ENCODE measurements at regions not wholly inside any gene's neighbourhood (a gene's known extent, or its start where the extent isn't known, plus 50 kb on each side); places are given as distances from the start of the nearest gene placed in this dataset.
"Not testable (repeated sequence)": the region's sequence is repeated elsewhere in the genome, so short reads cannot be mapped to it uniquely, and the experiment has no call there.

DNA sequence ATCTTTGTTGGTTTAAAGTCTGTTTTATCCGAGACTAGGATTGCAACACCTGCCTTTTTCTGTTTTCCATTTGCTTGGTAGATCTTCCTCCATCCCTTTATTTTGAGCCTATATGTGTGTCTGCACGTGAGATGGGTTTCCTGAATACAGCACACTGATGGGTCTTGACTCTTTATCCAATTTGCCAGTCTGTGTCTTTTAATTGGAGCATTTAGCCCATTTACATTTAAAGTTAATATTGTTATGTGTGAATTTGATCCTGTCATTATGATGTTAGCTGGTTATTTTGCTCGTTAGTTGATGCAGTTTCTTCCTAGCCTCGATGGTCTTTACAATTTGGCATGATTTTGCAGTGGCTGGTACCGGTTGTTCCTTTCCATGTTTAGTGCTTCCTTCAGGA, 149.4 kb upstream of the MRPS22 start:
- not testable (repeated sequence) for H3K4me1 Mint-ChIP-seq (ENCODE audit: low read depth); H3K4me3 Mint-ChIP-seq; H3K27me3 Mint-ChIP-seq; H3K36me3 Mint-ChIP-seq (ENCODE audit: low read depth); H3K27ac Mint-ChIP-seq; DNase-seq
- H3K9me3 Mint-ChIP-seq = peaks cover 11% of the 10 kb centered on the region

DNA sequence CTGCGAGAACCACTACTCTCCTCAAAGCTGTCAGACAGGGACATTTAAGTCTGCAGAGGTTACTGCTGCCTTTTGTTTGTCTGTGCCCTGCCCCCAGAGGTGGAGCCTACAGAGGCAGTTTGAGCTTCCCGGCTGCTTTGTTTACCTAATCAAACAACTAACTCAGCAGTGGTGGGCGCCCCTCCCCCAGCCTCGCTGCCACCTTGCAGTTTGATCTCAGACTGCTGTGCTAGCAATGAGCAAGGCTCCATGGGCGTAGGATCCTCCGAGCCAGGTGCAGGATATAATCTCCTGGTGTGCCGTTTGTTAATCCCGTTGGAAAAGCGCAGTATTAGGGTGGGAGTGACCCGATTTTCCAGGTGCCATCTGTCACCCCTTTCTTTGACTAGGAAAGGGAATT, 147.7 kb upstream of the MRPS22 start:
- not testable (repeated sequence) for DNase-seq; H3K27me3 Mint-ChIP-seq; H3K4me3 Mint-ChIP-seq; H3K4me1 Mint-ChIP-seq (ENCODE audit: low read depth); H3K27ac Mint-ChIP-seq; H3K36me3 Mint-ChIP-seq (ENCODE audit: low read depth)
- peaks cover 11% of the 10 kb centered on the region for H3K9me3 Mint-ChIP-seq

DNA sequence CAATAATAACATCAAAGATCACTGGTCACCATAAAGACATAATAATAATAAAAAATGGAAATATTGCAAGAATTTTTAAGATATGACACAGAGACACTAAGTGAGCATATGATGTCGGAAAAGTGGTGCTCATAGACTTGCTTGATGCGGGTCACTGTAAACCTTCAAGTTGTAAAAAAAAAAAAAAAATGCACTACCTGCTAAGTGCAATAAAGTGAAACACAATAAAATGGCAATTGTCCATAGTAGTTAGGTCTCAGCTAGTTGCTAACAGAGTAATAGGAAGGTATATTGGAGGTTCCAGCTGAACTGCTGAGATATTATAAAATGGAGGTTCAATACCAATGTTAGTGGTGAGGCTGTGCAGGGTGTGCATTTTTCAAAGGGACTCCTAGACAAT, 146.6 kb upstream of the MRPS22 start:
- H3K9me3 Mint-ChIP-seq = peaks cover 11% of the 10 kb centered on the region
- no peak overlapping the region for H3K4me3 Mint-ChIP-seq
- H3K27me3 Mint-ChIP-seq = peaks cover 4% of the 10 kb centered on the region
- H3K4me1 Mint-ChIP-seq (ENCODE audit: low read depth) = no peaks in the 10 kb centered on the region
- H3K27ac Mint-ChIP-seq = no peak overlapping the region
- no peaks in the 10 kb centered on the region for H3K36me3 Mint-ChIP-seq (ENCODE audit: low read depth)
- DNase-seq = no peak

DNA sequence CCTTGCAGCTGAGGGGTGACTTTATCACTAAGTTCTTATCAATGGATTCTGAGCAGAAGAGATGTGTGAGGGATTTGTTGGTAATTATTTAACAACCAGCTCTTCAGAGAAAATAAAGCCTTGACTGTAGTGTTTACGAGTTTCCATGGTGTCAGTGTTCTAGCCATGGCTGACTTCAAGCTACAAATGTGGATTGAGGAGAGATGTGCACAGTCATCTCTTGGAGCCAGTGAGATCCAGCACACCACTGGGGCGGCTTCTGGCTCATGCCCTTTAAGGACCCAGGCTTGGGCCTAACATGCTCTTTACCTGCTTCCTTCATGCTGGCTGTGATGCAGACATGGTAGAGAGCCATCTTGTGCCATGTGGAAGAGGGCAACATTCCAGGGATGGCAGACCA, 145.6 kb upstream of the MRPS22 start:
- no peak for DNase-seq
- Mint-ChIP-seq H3K4me1 (ENCODE audit: low read depth) (no peaks in the 10 kb centered on the region), H3K9me3 (peaks cover 10% of the 10 kb centered on the region), H3K36me3 (ENCODE audit: low read depth) (no peaks in the 10 kb centered on the region), H3K4me3 (no peak overlapping the region), H3K27me3 (peaks cover 4% of the 10 kb centered on the region), H3K27ac (no peak overlapping the region)

DNA sequence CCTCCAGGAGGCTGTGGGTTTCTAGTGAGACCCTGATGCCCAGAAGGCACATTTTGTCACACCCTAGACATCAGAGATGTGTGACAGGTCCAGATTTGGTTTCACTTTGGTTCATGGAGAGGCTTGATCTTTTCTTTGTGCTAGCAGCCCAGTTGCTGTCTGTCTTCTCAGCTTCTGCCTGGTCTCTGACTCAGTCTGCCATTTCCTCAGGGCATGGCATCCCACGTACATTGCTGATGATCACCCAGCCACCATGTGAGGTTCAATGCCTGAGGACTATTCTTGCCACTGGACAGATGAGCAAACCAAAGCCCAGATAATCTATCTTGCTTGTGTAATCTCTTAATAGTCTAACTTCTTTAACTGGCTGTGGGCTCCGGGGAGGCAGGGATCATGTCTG, 144.9 kb upstream of the MRPS22 start:
- Mint-ChIP-seq H3K9me3 (peaks cover 9% of the 10 kb centered on the region), H3K4me3 (no peak overlapping the region), H3K36me3 (ENCODE audit: low read depth) (no peaks in the 10 kb centered on the region), H3K4me1 (ENCODE audit: low read depth) (no peaks in the 10 kb centered on the region), H3K27me3 (peaks cover 4% of the 10 kb centered on the region), H3K27ac (no peak overlapping the region)
- DNase-seq = no peak

DNA sequence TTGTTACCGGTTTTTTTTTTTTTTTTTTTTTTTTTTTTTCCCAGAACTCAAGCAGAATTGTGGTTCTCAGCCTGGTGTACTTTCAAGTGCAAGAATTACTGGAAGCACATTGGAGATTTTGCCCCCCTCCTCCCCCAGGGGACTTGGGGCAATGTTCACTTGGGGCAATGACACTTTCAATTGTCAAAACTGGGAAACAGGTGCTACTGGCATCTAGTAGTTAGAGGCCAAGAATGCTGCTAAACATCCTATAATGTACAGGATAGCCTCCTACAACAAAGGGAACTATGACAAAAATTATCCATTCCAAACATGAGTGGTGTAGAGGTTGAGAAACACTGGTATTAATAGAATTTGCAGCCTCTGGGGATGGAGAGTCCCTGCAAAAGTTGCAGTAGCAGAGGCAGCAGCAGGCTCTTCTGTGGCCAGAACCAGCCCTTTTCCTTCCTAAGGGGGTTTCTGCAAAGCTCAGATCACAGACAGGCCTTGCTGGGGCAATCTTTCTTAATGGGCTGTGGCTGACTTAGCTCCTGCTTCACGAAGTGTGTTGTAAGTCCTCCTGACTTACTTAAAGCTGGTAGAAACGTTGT, 144.3 kb upstream of the MRPS22 start:
- H3K36me3 Mint-ChIP-seq (ENCODE audit: low read depth) = no peaks in the 10 kb centered on the region
- H3K27ac Mint-ChIP-seq = no peak overlapping the region
- peaks cover 9% of the 10 kb centered on the region for H3K9me3 Mint-ChIP-seq
- no peak overlapping the region for H3K4me3 Mint-ChIP-seq
- peaks cover 4% of the 10 kb centered on the region for H3K27me3 Mint-ChIP-seq
- no peak for DNase-seq
- no peaks in the 10 kb centered on the region for H3K4me1 Mint-ChIP-seq (ENCODE audit: low read depth)

DNA sequence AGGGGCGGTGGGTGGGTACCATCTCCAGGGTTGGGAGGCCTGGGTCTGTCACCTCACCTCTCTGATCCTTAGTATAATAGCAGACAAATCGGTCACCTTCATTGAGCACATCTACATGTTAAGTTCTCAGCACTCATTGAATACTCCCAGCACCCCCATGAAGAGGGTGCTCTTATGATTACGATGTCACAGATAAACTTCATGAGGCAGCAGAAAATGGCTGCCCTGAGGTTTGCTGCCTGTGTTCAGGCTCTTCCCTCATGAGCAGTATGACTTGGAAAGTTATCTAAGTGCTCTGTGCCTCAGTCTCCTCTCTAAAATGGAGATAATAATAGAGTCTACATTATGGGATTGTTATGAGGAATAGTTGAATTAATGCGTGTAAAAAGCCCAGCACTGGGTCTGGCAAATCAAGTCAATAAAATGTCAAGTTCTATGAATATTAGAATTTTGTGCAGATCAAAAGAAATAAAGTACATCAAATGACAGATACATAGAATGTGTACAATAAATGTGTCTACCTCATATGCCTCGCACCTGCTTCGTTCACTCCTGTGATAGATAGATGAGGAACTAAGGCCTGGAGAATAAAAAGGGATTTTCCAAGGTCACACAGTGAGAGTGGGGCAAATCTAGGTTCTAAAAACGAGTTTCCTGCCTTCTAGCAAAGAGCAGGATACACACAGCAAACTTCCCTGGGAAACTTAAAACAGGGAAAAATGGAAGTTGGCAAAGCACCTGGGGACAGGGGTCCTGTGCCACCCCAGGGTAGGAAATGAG, 142.2 kb upstream of the MRPS22 start:
- no peaks in the 10 kb centered on the region for H3K4me1 Mint-ChIP-seq (ENCODE audit: low read depth)
- DNase-seq = no peak
- H3K36me3 Mint-ChIP-seq (ENCODE audit: low read depth) = no peaks in the 10 kb centered on the region
- H3K9me3 Mint-ChIP-seq = peaks cover 7% of the 10 kb centered on the region
- H3K27me3 Mint-ChIP-seq = peaks cover 10% of the 10 kb centered on the region
- no peak overlapping the region for H3K4me3 Mint-ChIP-seq
- H3K27ac Mint-ChIP-seq = no peak overlapping the region

DNA sequence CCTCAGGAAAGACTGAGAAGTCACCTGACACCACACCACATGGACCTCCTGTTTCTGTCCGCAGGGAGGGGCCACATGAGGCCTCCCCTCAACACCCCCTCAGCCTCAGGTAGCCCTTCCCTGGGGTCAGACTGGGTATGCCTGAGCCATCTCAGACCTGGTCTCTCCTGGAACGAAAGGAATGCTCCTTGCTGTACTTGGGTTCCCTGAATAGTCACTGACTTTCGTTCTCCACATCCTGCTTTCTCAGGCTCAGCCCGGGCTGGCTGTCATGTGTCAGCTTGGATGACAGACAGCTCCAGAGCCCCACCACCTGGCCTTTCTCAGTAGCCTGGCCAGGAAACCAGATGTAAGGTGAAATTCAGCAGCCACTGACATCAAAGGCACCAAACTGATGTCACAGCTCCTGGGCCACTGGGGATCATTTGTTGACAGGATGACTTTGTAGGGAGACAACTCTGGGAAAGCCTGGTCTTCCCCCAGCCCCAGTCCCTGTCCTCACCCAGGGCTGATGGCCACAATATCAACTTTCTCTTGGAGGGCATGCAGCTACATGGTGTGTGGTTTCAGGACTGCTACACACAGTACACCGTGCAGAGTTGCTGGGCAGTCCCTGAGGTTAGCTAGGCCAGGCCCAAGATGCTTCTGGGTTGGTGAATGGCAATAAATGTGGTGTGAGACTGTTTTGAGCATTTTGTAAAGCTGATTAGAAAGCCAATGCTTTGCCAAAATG, 141.4 kb upstream of the MRPS22 start:
- peaks cover 10% of the 10 kb centered on the region for H3K27me3 Mint-ChIP-seq
- H3K9me3 Mint-ChIP-seq = peaks cover 2% of the 10 kb centered on the region
- DNase-seq = no peak
- H3K4me1 Mint-ChIP-seq (ENCODE audit: low read depth) = no peaks in the 10 kb centered on the region
- H3K36me3 Mint-ChIP-seq (ENCODE audit: low read depth) = no peaks in the 10 kb centered on the region
- no peak overlapping the region for H3K27ac Mint-ChIP-seq
- H3K4me3 Mint-ChIP-seq = no peak overlapping the region

DNA sequence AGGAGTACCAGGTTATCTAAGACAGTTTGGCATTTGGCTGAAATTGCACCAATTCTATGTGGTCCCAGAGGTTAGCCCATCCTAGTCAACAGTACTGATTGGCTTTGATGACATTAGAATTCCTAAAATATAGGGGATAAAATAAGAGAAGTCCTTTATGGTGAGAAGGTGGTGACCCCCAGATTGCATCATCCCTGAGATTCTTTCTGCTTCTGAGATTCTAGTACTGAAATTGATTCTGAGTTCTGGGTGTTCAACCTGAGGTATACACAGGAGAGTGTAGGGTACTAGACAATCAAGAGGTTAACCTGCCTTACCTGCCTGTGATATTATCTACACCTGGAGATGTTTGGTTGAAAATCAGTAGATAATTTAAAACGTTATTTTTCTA, 140.9 kb upstream of the MRPS22 start:
- no peaks in the 10 kb centered on the region for H3K4me1 Mint-ChIP-seq (ENCODE audit: low read depth)
- H3K36me3 Mint-ChIP-seq (ENCODE audit: low read depth) = no peaks in the 10 kb centered on the region
- H3K4me3 Mint-ChIP-seq = no peak overlapping the region
- H3K27me3 Mint-ChIP-seq = peaks cover 10% of the 10 kb centered on the region
- DNase-seq = no peak
- H3K27ac Mint-ChIP-seq = no peak overlapping the region
- H3K9me3 Mint-ChIP-seq = no peaks in the 10 kb centered on the region

DNA sequence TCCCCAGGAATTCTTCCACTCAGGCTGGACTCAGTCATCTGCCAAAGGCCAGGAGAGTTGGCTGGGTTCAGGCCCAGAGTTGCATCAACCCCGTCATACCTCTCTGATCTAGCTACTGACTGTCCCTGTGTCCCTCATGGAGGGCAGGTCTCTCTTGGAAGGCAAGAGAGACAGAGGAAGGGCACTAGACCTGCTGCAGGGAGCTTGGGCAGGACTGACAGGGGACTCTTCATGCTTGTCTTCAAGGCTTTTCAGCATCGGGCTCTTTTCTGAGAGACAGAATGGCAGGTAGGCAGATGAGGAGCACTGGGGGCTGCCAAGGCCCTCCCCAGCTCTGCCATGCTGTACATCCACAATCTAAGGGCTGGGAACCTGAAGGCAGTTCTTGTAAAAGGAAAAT, 140.1 kb upstream of the MRPS22 start:
- DNase-seq = no peak
- Mint-ChIP-seq H3K36me3 (ENCODE audit: low read depth) (no peaks in the 10 kb centered on the region), H3K9me3 (no peaks in the 10 kb centered on the region), H3K4me3 (no peak overlapping the region), H3K4me1 (ENCODE audit: low read depth) (no peaks in the 10 kb centered on the region), H3K27me3 (peaks cover 10% of the 10 kb centered on the region), H3K27ac (no peak overlapping the region)

DNA sequence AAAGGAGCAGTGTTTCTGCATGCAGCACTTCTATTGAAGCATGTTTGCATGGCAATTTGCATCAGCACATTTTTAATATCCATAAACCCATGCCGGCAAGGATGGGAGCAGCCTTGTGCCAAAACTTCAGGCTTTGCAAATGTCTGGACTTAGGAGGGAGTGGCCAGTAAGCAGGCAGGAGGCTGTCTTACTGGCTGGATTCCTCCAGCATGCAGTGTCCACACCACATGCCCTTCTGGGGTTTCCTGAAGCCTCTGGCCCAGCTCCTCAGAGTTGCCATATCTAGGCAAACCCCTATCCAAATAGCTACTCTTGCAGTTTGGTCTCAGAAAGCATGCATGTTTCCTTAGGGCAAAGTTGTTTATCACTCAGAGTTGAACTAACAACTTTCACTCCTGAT, 139.1 kb upstream of the MRPS22 start:
- Mint-ChIP-seq H3K4me1 (ENCODE audit: low read depth) (no peaks in the 10 kb centered on the region), H3K9me3 (no peaks in the 10 kb centered on the region), H3K36me3 (ENCODE audit: low read depth) (no peaks in the 10 kb centered on the region), H3K27me3 (peaks cover 6% of the 10 kb centered on the region), H3K4me3 (no peak overlapping the region), H3K27ac (no peak overlapping the region)
- DNase-seq = no peak

DNA sequence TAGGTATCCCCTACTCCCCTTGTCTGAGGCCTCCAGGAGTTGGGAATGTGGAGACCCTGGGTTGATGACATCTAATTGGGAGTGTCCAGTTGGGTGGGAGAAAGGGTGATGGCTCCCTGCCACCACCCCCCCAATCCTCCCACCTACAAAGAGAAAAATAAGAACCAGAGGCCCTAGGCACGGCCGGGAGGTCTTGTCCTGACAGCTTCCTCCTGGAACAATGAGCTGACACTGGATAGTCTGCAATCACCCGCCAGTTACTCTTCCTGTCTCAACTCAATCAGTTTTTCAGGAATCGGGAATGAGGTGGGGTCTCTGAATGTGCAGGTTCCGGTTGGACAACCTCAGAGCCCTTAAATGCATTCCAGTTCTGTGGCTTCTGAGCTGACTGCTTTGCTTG, 129.9 kb upstream of the MRPS22 start:
- Mint-ChIP-seq H3K4me3 (no peak overlapping the region), H3K27me3 (peaks cover 15% of the 10 kb centered on the region), H3K36me3 (ENCODE audit: low read depth) (no peaks in the 10 kb centered on the region), H3K27ac (no peak overlapping the region), H3K9me3 (no peaks in the 10 kb centered on the region), H3K4me1 (ENCODE audit: low read depth) (no peaks in the 10 kb centered on the region)
- DNase-seq = no peak

DNA sequence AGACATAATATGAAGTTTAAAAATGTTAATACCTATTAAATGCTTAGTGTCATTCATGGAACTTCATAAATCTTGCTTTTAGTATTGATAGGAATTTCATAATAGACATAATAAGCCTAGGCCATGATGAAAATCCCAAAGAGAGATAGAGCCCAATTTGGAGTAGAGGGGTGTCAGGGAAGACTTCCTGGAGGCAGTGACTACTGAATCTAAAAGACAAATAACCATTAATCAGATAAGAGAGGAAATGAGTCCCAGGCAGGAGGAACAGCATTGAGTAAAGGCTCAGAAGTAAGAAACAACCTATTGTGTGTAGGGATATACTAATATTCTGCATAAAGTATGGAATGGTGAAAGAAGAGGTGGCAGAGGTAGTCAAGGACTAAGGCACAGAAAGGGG, 126.9 kb upstream of the MRPS22 start:
- DNase-seq = no peak
- H3K4me3 Mint-ChIP-seq = no peak overlapping the region
- H3K36me3 Mint-ChIP-seq (ENCODE audit: low read depth) = no peaks in the 10 kb centered on the region
- H3K27ac Mint-ChIP-seq = no peak overlapping the region
- peaks cover 15% of the 10 kb centered on the region for H3K27me3 Mint-ChIP-seq
- no peaks in the 10 kb centered on the region for H3K4me1 Mint-ChIP-seq (ENCODE audit: low read depth)
- H3K9me3 Mint-ChIP-seq = no peaks in the 10 kb centered on the region

DNA sequence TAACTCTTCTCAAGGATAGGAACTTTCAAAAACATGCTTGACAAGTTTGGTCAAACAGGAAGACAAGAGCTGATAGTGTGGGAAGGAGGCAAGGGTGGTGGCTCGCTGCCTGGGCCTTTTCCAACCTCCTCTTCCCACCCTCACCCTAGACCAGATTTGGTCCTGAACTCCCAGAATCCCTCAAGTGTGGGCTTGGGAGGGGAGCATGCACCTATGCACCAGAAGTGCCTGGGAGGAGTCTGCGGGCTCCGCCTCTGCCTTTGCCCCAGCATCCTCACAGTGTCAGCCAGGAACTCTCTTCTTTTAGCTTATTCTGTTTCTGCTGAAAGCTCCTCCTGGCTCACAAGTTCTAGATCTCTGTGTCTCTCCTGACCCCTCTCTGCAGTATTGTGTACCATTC, 126.2 kb upstream of the MRPS22 start:
- no peaks in the 10 kb centered on the region for H3K36me3 Mint-ChIP-seq (ENCODE audit: low read depth)
- H3K27me3 Mint-ChIP-seq = peaks cover 20% of the 10 kb centered on the region
- H3K9me3 Mint-ChIP-seq = no peaks in the 10 kb centered on the region
- no peak overlapping the region for H3K4me3 Mint-ChIP-seq
- H3K4me1 Mint-ChIP-seq (ENCODE audit: low read depth) = no peaks in the 10 kb centered on the region
- no peak for DNase-seq
- H3K27ac Mint-ChIP-seq = no peak overlapping the region

DNA sequence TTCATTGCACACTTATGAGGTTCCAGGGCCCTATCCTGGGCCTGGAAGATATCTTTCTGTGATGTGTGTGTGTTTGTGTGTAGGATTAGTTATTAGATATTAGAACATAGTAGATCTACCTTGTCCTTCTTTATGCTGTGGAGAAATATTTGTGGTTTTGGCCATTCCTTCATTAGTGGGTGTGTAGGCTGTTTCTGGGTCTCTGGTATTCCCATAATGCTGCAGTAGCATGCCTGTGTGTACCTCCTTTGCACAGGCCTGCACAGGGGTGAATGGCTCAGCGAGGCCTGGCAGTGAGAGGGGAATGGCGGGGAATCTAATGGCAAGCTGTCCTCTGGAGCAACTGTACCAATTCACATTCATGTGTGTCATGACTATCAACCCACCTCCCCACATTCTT, 125.8 kb upstream of the MRPS22 start:
- Mint-ChIP-seq H3K27me3 (peaks cover 24% of the 10 kb centered on the region), H3K4me3 (no peak overlapping the region), H3K9me3 (no peaks in the 10 kb centered on the region), H3K4me1 (ENCODE audit: low read depth) (no peaks in the 10 kb centered on the region), H3K27ac (no peak overlapping the region), H3K36me3 (ENCODE audit: low read depth) (no peaks in the 10 kb centered on the region)
- DNase-seq = no peak
